GM20000 (cell line): ENCODE measurements at regions not wholly inside any gene's neighbourhood (a gene's known extent, or its start where the extent isn't known, plus 50 kb on each side); places are given as distances from the start of the nearest gene placed in this dataset.

ENCODE experiments used
- DNase-seq: peaks from one replicate; pipeline ENCODE4 v3.0.0; 2012; ENCODE audit warnings: low spot score
- CTCF ChIP-seq: IDR thresholded peaks from 2 replicates; pipeline ENCODE4 v1.5.1; 2012; ENCODE audit warnings: mild to moderate bottlenecking, control low read depth; ENCODE audit errors: extremely low read depth, missing control alignments

DNA sequence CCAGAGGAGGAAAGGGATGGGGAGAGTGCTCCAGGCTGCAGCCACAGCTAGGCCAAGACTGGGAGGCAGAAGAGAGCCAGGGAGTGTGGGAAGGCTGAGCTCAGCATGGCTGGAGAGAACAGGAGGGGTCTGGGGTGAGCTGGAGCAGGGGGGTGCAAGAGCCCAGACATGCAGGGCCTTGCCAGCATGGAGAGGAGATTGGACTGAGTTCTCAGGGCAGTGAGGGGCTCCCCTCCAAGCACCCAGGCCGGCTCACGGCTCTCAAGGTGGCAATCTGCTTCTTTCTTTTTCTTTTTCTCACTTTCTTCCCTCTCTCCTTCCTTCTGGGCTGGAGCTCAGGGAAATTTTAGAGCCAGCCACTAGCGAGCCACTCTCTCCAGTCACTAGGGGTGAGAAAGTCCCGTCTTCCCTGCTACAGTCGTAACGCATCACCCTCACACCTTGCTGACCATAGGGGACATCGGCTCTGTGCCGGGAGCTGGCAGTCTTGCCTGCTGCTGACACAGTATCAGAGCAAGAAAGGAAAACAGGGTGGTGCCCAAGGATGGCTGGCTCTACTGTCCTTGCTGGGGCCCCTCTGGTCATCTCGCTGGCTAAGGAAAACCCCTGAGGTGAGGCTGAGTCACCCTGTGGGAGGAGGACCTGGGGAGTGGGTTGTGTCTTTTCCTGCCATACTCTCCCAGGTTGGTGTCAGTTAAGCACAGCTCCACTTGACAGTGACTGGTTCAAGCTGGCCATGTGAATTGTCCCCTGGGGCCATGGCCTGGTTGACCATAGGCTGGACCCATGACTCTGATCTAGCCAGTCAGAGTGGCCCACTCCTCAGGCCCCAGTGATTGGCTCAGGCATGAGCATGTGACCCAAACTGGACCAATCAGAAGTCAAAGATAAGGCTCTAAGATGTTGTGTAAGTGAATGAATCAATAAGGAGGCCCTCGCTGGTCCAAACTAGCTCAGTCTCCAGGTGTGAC, 135.1 kb upstream of the PMEPA1 start:
- no peak for DNase-seq
- TF ChIP-seq CTCF = no peak

GRCh38 chr20:57843941-57844625, 134.3 kb upstream of the PMEPA1 start:
- no peak for TF ChIP-seq CTCF
- DNase-seq = no peak

DNA sequence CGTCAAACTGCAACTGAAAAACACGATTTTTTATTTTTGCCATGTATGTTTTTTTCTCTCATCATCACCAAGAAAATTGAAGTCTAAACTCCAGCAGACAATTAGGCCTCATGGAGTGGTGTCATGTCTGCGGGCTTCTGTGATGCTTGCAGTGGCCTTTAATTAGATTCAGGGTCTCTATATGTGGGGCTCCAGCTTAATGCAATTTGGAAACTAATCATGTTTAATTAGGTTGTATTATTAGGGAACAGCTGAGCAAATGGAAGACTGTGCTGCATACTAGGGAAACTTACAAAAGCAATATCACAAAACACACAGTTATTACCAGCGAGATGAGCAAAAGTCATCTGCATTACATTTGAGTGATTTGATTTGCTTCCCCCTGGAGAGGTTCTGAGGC, 132.9 kb upstream of the PMEPA1 start:
- DNase-seq = no peak
- TF ChIP-seq CTCF = no peak

GRCh38 chr20:57841297-57841866, 131.6 kb upstream of the PMEPA1 start:
- no peak for TF ChIP-seq CTCF
- DNase-seq = no peak

DNA sequence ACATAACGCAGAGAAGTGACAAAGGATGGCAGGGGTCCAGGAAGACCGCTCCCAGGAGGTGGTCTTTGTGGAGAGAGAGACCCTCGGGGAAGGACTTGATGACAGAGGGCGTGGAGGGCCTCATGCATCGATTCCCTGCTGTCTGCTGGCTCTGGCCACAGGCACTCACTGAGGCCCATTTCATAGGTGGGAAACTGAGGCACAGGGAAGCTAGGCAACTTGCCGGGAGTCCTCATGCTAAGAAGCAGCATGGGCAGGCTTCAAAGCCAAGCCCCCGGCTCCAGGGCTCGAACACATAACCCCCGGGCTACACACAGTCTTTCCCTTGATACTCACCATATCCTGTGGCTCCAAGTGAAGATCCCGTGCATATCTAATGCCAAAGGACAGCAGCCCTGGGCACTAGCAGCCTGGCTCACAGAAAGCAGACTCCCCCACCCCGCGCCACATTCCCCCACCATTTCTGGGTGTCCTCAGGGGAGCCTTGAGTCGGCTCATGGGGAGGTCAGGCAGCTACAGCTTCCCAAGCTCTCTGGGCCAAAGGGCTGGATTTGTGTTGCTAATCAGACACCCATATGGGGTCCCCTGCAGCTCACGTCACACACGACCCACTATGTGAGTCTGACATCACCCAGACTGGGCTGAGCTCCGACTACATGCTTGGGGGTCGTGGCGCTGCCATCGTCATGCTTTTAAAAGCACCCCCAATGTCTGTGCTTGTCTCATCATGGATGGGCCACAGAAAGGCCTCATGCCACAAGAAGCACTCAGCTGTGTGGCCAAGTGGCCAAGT, 130.9 kb upstream of the PMEPA1 start:
- no peak for TF ChIP-seq CTCF
- no peak for DNase-seq

DNA sequence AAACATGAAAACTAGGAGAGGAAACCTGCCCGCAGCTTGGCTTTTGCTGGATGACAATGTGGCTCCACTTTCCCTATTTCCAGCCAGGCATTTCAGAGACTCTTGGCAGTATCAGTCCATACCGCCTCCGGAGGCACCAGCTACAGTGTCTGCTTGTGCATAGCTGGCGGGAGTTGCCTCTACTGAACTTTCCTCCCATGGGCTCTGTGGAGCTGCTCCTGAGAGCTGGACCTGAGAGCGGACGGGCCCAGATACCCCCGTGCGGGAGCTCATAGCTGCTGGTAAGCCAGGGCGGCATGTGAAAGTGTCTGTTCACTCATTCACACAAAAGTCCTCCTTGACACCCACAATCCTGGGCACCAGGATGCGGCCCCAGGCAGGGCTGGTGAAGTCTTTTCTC, 130.3 kb upstream of the PMEPA1 start:
- no peak for DNase-seq
- no peak for TF ChIP-seq CTCF
